Fibroblast of skin of back (primary cell): ENCODE measurements at regions not wholly inside any gene's neighbourhood (a gene's known extent, or its start where the extent isn't known, plus 50 kb on each side); places are given as distances from the start of the nearest gene placed in this dataset.
A peak's percentile ranks its signal among the peaks of the same experiment; 100 is the strongest.

Source experiments
- DNase-seq: peaks from one replicate; pipeline ENCODE4 v3.0.0-alpha.2; 2013

DNA sequence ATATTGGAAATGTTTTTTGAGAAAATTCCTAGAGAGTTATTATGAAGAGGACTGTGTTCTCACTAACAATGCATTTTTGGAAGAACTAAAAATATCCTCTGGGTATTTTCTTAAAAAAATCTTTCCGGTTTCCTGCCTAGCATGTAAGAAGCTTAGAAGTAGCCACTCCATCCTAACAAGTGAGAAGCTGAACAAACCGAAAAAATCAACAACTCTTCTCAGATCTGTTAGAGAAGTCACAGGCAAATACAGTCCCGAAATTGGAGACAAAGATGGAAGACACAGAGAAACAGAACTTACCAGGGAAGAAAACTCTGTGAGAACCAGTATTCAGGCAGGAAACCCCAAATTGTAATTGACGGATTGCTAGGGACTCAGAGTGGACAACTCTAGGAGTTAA is 173.0 kb downstream of the KLF12 start:
- no peak for DNase-seq

- no peak for DNase-seq
Observed at GRCh38 chr13:73960474-73960873, 173.7 kb downstream of the KLF12 start.

DNA sequence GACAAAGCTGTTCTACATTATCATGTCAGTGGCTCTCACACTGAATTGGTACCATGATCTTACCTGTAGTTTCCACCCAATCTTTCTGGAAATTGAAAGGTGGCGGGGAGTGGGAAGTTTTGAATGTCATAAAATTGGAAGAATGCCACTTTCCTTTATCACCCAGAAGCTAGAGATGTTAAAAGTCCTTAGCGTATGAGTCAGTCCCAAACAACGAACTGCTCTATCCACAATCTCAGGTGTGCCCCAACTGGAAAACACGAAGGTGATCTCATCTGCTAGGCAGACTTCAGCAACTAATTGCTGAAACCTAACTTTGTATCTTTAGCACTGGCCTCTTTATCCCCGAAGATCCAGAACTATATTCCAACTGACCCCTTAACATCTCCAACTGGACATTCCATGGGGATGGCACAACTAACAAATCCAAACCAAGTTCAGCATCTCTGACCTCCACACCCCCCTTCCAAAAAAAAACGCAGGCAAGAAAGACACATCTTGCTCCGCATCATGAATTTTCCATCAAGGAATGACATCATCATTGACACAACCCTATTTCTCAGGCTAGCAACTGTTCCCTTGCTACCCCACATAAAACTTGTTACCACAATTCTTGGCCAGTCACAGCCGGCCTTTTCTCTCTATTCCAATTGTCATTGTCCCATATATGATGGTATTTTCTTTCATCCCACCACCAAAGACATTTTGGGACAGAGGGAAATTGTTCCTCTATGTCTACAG is 175.4 kb downstream of the KLF12 start:
- DNase-seq = no peak

DNA sequence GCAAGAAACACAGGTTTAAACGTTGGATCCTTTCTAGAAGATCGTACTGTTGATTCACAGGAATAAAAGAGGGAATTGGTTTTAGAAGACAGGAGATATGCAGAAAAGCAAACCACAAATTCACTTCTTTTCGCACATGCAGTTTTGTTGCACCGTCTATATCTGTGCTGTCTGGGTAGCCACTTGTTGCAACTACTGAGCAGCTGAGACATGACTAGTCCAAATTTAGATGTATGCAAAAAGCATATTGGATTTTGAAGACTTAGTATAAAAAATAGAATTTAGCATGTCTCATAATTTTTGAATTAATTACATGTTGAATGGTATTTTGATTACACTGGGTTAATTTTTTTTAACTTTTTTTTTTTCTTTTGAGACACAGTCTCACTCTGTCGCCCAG is 176.3 kb downstream of the KLF12 start:
- no peak for DNase-seq

GRCh38 chr13:73956795-73957408 is 177.3 kb downstream of the KLF12 start:
- no peak for DNase-seq

DNA sequence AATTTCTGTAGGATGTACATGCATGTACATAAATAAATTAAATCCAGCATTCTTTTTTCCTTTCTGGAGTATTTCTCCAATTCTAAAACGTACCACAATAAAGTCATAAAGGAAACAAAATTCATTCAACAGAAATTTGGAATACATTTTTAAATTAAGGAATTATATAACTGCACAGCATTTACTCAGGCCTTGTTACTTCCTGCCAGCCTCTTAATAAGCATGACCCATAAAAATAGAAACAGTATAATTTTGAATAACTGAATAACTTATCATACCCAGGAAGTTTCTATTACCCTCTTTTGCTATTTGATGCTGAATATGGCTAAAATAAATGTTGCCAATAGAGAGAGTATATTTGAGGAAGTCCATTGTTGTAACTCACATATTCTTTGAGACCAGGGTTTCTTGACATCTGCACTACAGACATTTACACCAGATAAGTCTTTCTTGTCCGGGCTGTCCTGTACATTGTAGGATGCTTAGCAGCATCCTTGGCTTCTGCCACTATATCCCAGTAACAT is 178.2 kb downstream of the KLF12 start:
- DNase-seq = no peak

- DNase-seq = no peak
Observed at GRCh38 chr13:73954808-73955207, 179.4 kb downstream of the KLF12 start.

DNA sequence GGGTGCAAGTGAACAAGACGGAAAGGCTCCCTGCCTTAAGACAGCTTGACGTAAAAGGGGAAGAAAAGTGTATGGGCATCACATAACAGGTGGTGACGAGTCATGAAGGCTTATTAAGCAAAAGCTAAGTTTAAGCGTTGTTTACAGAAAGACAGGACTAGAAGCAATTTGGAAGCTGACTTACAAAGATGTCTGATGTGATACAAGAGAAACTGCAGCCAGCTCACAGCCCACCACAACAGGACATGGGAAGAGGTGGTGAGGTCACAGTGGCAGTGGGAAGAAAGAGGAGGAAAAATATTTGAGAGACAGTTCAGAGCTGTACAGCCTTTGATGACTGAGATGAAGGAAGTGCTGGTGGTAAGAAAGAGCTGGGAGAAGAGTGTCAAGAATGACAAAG is 181.6 kb downstream of the KLF12 start:
- peak; percentile 53 for DNase-seq

- DNase-seq = no peak
Observed at GRCh38 chr13:73948848-73949529, 185.2 kb downstream of the KLF12 start.

GRCh38 chr13:73945871-73946270 is 188.3 kb downstream of the KLF12 start:
- DNase-seq = no peak

DNA sequence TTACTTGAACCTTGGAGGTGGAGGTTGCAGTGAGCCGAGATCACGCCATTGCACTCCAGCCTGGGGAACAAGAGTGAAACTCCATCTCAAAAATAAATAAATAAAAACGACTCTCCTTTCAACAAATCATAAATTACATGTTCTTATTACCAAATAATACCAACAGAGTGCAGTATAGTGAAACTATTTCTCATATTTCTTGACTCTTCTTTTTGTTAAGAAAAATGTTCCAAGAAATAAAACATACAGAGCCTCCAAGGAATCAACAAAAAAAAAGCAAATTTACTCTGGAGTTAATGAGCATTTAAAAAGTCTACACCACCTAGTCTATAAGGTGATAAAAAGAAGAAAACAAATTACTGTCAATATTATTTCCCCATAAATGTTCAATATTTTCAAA is 188.8 kb downstream of the KLF12 start:
- no peak for DNase-seq

DNA sequence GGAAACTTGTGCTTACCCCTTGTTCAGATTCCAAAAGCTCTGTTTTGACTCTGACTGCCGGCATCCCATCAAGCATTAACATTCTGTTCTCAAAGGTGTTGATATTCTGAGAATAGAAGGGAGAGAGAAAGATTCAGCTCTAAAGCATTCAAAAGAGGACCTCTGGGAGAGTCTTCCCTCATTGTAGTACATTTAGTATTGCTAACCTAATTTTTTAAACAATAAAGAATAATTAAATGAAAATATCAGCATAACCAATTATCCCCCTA is 190.3 kb downstream of the KLF12 start:
- no peak for DNase-seq

DNA sequence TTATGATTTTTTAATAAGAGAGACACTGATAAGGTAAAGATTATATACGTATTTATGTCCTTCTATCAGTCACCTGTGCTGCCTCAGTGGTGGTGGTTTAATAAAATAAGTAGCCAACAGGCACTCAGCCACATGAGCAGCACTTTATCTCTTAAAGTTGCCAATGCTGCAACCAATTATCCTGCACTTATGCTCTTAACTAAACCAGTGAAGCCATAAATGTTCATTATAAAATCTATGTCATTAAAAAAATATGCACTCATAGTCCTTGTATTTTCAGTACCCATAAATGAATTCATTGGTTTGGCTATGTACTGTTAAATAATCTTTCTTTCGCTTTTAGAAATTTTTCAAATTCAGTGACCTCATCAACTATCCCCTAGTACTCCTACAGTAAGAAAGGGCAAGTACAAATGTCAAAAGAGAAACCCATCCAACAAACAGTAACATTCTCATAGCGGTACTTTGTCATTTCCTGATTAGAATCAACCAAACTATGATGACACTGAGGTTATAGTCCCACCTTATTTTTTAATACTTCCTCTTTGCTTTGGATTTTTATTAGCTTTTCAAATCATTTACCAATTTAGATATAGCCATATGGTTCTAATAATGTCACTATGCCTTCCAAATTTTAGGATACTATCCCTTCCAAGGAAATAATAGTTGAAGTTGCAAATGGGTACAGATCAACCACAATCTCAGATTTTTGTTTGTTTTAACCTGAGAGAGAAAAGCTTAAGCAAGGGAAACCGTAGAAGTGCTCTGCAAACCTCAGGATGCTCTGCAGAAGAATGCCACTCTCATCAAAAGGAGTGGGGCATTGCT is 190.9 kb downstream of the KLF12 start:
- DNase-seq = no peak

- no peak for DNase-seq
Observed at GRCh38 chr13:73941752-73942151, 192.5 kb downstream of the KLF12 start.

- DNase-seq = no peak
Observed at GRCh38 chr13:73940098-73940497, 194.1 kb downstream of the KLF12 start.

DNA sequence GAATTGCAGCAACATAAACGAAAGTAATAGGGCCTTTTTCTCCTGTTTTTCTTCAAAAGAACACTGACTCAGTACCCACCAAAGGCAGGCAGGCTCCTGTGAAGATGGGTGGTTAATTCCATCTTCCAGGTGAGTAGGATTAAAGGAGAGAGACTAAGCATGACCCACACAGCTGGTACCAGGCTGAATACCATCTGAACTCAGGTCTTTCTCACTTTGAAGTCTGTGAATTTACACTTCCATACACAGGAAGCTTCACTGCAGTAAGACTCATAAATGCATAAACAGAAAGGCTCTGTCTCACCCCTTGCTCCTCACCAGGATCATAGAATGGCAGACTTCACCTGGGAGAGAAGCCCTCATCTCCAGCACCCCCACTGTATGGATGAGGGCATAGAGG is 194.6 kb downstream of the KLF12 start:
- no peak for DNase-seq

DNA sequence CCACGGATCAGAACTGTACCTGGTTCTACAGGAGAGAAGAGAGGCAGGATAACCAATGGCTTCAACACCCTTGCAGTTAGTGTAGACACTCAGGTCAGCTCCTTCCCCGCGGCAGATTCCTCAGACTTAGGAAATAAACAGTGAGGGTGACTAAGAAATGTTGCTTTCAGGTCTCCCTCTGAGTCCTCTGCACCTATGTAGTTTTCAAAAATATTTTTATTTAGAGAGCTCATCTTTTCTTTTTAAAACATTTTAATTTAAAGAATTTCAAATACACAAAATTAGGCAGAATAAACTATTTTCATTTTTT is 195.2 kb downstream of the KLF12 start:
- DNase-seq = no peak

GRCh38 chr13:73938372-73939070 is 195.7 kb downstream of the KLF12 start:
- DNase-seq = peak; percentile 93

- no peak for DNase-seq
Observed at GRCh38 chr13:73937441-73937840, 196.8 kb downstream of the KLF12 start.

- DNase-seq = no peak
Observed at GRCh38 chr13:73935991-73936390, 198.2 kb downstream of the KLF12 start.

GRCh38 chr13:73934771-73935170 is 199.4 kb downstream of the KLF12 start:
- no peak for DNase-seq

- peak; percentile 37 for DNase-seq
Observed at GRCh38 chr13:73934215-73934641, 200.0 kb downstream of the KLF12 start.

GRCh38 chr13:73933795-73934194 is 200.4 kb downstream of the KLF12 start:
- no peak for DNase-seq
